GM21619 (cell line): ENCODE measurements at regions not wholly inside any gene's neighbourhood (a gene's known extent, or its start where the extent isn't known, plus 50 kb on each side); places are given as distances from the start of the nearest gene placed in this dataset.

Experiments
- ATAC-seq: cut with Tn5 transposase; IDR thresholded peaks from one replicate; pipeline ENCODE4 v1.9.1; 2021; ENCODE audit not compliant: unreplicated experiment

GRCh38 chr15:61421470-61421869 lies 192.4 kb upstream of the RORA start:
- no peak for ATAC-seq

GRCh38 chr15:61420546-61420945 lies 191.4 kb upstream of the RORA start:
- ATAC-seq: no peak

- ATAC-seq: no peak
These were observed 186.6 kb upstream of the RORA start for GRCh38 chr15:61415617-61416120.

- no peak for ATAC-seq
These were observed 182.9 kb upstream of the RORA start for GRCh38 chr15:61411902-61412510.

- ATAC-seq: no peak
These were observed 181.6 kb upstream of the RORA start for GRCh38 chr15:61410662-61411061.

- ATAC-seq: no peak
These were observed 175.5 kb upstream of the RORA start for GRCh38 chr15:61404567-61404966.

GRCh38 chr15:61403884-61404283 lies 174.8 kb upstream of the RORA start:
- no peak for ATAC-seq

GRCh38 chr15:61401903-61402698 lies 173.0 kb upstream of the RORA start:
- ATAC-seq: no peak

- no peak for ATAC-seq
These were observed 169.2 kb upstream of the RORA start for GRCh38 chr15:61398310-61398709.

GRCh38 chr15:61396235-61396919 lies 167.3 kb upstream of the RORA start:
- no peak for ATAC-seq

- no peak for ATAC-seq
These were observed 164.8 kb upstream of the RORA start for GRCh38 chr15:61393949-61394348.

GRCh38 chr15:61393524-61393923 lies 164.4 kb upstream of the RORA start:
- ATAC-seq: no peak

- ATAC-seq: no peak
These were observed 161.0 kb upstream of the RORA start for GRCh38 chr15:61390138-61390537.

- no peak for ATAC-seq
These were observed 160.4 kb upstream of the RORA start for GRCh38 chr15:61389334-61390028.

- ATAC-seq: no peak
These were observed 158.6 kb upstream of the RORA start for GRCh38 chr15:61387675-61388074.

- no peak for ATAC-seq
These were observed 154.3 kb upstream of the RORA start for GRCh38 chr15:61383421-61383820.

- ATAC-seq: no peak
These were observed 153.8 kb upstream of the RORA start for GRCh38 chr15:61382927-61383326.

- ATAC-seq: no peak
These were observed 152.4 kb upstream of the RORA start for GRCh38 chr15:61381501-61381900.

GRCh38 chr15:61380270-61380669 lies 151.2 kb upstream of the RORA start:
- no peak for ATAC-seq

GRCh38 chr15:61379005-61379404 lies 149.9 kb upstream of the RORA start:
- ATAC-seq: no peak

GRCh38 chr15:61376961-61377360 lies 147.9 kb upstream of the RORA start:
- ATAC-seq: no peak
